ENCODE measurements at regions not wholly inside any gene's neighbourhood (a gene's known extent, or its start where the extent isn't known, plus 50 kb on each side); places are given as distances from the start of the nearest gene placed in this dataset.

GRCh38 chr2:82657106-82657505 lies 1802.0 kb downstream of the SUCLG1 start:
- no peak overlapping the region for H3K27ac Mint-ChIP-seq
- no peak for ATAC-seq (ENCODE audit: low read depth)

DNA sequence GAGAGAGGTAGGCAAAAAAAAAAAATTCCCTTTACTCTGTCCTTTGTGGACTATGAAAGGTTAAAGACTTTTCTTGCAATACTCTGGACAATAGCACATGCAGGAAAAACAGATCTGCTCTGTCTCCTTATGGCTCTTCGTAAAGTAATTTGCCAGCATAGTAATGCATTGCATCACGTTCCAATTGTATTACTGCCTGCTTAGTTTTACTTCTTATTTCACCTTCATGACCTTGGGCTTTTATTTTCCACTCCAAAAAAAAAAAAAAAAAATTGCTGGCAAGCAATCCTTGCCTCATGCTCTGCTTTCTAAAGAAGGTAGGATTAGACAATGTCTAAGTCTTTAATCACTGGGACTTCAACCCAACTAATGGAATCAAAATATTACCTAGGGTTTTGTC lies 1802.7 kb downstream of the SUCLG1 start:
- Mint-ChIP-seq H3K27me3 (no peaks in the 10 kb centered on the region), H3K27ac (no peak overlapping the region), H3K9me3 (no peaks in the 10 kb centered on the region), H3K4me1 (no peaks in the 10 kb centered on the region), H3K36me3 (no peaks in the 10 kb centered on the region), H3K4me3 (no peak overlapping the region)
- ATAC-seq (ENCODE audit: low read depth) = no peak
- no peak for DNase-seq
- POLR2A ChIA-PET = no interaction called here

More at GRCh38 chr2:82657106-82657505, 1802.0 kb downstream of the SUCLG1 start:
- no peaks in the 10 kb centered on the region for H3K4me1 Mint-ChIP-seq
- H3K4me3 Mint-ChIP-seq = no peak overlapping the region
- POLR2A ChIA-PET = no interaction called here
- no peaks in the 10 kb centered on the region for H3K27me3 Mint-ChIP-seq
- no peaks in the 10 kb centered on the region for H3K36me3 Mint-ChIP-seq
- H3K9me3 Mint-ChIP-seq = no peaks in the 10 kb centered on the region
- no peak for DNase-seq

DNA sequence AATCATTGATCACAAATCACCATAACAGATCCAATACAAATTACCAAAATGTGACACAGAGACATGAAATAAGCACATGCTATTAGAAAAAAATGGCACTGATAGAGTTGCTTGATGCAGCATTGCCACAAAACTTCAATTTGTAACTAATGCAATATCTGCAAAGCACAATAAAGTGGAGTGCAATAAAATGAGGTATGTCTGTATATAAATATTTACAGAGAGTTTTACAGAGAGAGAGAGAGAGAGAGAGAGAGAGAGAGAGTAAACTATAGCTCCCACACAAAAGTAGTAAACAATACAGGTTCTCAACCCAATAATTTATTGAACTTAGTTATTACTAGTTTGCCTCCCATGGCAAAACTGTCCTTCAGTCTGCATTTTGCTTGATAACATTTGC lies 1807.0 kb downstream of the SUCLG1 start:
- no peaks in the 10 kb centered on the region for H3K36me3 Mint-ChIP-seq
- H3K27ac Mint-ChIP-seq = no peak overlapping the region
- DNase-seq = no peak
- POLR2A ChIA-PET = no interaction called here
- H3K27me3 Mint-ChIP-seq = no peaks in the 10 kb centered on the region
- H3K4me1 Mint-ChIP-seq = no peaks in the 10 kb centered on the region
- H3K4me3 Mint-ChIP-seq = no peak overlapping the region
- H3K9me3 Mint-ChIP-seq = peaks cover 7% of the 10 kb centered on the region
- ATAC-seq (ENCODE audit: low read depth) = no peak

DNA sequence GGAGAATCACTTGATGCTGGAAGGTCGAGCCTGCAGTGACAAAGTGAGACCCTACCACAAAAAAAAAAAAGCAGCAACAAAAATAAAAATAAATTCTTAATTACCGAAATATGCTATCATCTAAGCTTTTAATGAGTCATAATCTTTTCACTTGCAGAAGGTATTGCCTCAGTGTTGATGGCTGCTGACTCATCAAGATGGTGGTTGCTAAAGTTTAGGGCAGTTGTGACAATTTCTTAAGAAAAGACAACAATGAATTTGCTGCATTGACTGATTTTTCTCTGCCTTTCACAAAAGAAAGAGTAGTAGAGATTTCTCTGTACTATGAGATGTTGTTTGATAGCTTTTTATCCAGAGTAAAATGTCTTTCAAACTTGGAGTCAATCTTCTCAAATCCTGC lies 1809.0 kb downstream of the SUCLG1 start:
- no peak for ATAC-seq (ENCODE audit: low read depth)
- no peak overlapping the region for H3K4me3 Mint-ChIP-seq
- H3K4me1 Mint-ChIP-seq = no peaks in the 10 kb centered on the region
- no peak for DNase-seq
- H3K27me3 Mint-ChIP-seq = no peaks in the 10 kb centered on the region
- H3K36me3 Mint-ChIP-seq = no peaks in the 10 kb centered on the region
- POLR2A ChIA-PET = no interaction called here
- peaks cover 14% of the 10 kb centered on the region for H3K9me3 Mint-ChIP-seq
- no peak overlapping the region for H3K27ac Mint-ChIP-seq

DNA sequence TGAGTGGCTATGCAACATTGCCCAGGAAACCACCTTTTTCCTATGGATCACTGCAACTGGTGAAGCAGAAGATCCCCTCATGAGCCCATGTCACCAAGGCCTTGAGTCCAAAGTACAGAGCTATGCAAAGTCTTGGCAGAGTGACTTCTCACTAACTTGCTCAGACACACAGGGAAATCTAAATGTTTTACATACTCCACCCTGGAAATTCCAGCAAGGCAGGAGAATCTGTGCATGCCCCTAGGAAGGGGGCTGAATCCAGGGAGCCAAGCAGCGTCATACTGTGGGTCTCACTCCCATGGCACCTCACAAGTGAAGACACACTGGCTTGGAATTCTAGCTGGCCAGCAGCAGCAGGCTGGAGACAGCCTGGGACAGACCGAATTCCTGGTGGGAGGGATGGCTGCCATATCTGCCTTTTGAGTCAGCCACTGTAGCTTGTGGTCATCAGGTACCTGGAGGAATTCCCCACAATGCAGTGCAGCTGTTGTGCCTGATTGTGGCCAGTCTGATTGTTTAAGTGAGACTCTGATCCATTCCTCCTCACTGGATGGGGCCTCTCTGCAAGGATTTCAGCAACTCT lies 1817.4 kb downstream of the SUCLG1 start:
- Mint-ChIP-seq H3K4me1 (no peaks in the 10 kb centered on the region), H3K27me3 (no peaks in the 10 kb centered on the region), H3K27ac (no peak overlapping the region), H3K4me3 (no peak overlapping the region), H3K9me3 (peaks cover 13% of the 10 kb centered on the region), H3K36me3 (no peaks in the 10 kb centered on the region)
- DNase-seq (no peak), ATAC-seq (ENCODE audit: low read depth) (no peak)
- POLR2A ChIA-PET = no interaction called here

DNA sequence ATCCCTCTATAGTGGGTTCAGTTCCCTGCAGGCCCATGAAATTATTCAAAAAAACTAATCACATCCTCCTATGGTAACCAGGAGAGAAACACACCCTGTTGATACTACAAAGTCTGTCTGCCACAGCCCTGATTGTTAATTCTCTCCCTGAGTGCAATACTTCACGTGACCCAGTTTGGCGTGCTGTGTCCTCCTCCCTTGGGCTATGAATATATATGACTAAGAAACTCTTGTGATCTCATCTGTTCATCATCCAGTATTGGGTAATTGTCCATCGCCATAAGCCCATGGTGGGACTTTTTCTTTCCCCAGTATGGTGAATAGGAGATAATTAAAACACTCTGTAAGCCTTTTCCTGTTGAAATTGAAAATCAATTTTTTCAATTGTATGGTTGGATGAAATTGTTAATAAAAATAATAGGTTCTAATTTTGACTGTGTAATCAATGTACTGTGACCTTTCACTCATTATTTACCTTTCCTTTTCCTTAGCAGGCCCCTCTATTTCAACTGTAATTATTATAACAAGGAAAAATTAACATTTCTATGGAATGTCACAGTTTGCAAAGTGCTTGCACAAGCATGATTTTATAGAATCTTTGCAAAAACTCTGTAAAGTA lies 1822.6 kb downstream of the SUCLG1 start:
- H3K27me3 Mint-ChIP-seq = no peaks in the 10 kb centered on the region
- no peaks in the 10 kb centered on the region for H3K36me3 Mint-ChIP-seq
- no peak for DNase-seq
- ATAC-seq (ENCODE audit: low read depth) = no peak
- no peaks in the 10 kb centered on the region for H3K4me1 Mint-ChIP-seq
- POLR2A ChIA-PET = no interaction called here
- peaks cover 4% of the 10 kb centered on the region for H3K9me3 Mint-ChIP-seq
- no peak overlapping the region for H3K27ac Mint-ChIP-seq
- H3K4me3 Mint-ChIP-seq = no peak overlapping the region

GRCh38 chr2:82599021-82599420 lies 1860.1 kb downstream of the SUCLG1 start:
- DNase-seq (no peak), ATAC-seq (ENCODE audit: low read depth) (no peak)
- Mint-ChIP-seq H3K27ac (no peak overlapping the region), H3K36me3 (no peaks in the 10 kb centered on the region), H3K4me1 (no peaks in the 10 kb centered on the region), H3K9me3 (no peaks in the 10 kb centered on the region), H3K27me3 (no peaks in the 10 kb centered on the region), H3K4me3 (no peak overlapping the region)
- POLR2A ChIA-PET = no interaction called here

DNA sequence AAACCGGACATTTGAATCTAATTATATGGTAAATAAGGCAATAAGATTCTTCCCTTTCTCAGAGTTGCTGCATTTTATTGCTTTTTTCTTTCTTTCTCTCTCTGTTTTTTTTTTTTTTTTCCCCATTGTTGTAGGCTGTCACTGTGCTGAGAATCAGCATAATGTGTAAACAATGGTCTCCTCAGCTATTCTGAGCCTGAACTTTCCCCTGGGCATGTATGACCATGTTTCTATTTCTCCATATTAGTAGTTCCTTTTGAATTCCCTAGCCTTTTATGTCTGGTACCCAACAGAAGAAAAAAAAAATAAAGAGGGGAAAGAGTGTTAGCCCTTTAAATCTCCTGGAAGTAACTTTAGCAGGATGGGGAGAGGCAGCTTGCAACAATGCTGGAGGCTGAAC lies 1862.5 kb downstream of the SUCLG1 start:
- Mint-ChIP-seq H3K4me1 (no peaks in the 10 kb centered on the region), H3K27me3 (no peaks in the 10 kb centered on the region), H3K9me3 (no peaks in the 10 kb centered on the region), H3K27ac (no peak overlapping the region), H3K4me3 (no peak overlapping the region), H3K36me3 (no peaks in the 10 kb centered on the region)
- DNase-seq (no peak), ATAC-seq (ENCODE audit: low read depth) (no peak)
- POLR2A ChIA-PET = no interaction called here

DNA sequence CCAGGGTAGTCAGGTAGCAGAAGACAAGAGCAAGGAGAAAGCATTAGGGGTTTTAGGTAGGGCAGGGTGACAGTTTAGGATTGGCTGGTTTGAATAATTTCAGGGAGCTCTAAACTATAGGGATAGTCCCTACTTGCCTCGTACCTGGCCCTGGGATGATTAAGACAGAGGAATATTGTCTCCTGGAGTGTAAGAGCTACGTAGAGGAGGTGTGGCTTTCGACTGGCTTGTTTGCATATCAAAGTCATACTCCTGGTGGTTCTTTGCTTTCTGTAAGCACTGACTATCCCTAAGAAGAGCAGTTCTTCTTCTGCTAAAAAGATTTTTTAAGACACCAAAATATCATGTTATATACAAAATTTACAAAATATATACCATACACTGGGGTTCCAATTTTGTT lies 1867.4 kb downstream of the SUCLG1 start:
- no peaks in the 10 kb centered on the region for H3K4me1 Mint-ChIP-seq
- ATAC-seq (ENCODE audit: low read depth) (no peak), DNase-seq (no peak)
- no peaks in the 10 kb centered on the region for H3K36me3 Mint-ChIP-seq
- no peak overlapping the region for H3K27ac Mint-ChIP-seq
- POLR2A ChIA-PET = no interaction called here
- H3K9me3 Mint-ChIP-seq = no peaks in the 10 kb centered on the region
- H3K27me3 Mint-ChIP-seq = no peaks in the 10 kb centered on the region
- H3K4me3 Mint-ChIP-seq = no peak overlapping the region

DNA sequence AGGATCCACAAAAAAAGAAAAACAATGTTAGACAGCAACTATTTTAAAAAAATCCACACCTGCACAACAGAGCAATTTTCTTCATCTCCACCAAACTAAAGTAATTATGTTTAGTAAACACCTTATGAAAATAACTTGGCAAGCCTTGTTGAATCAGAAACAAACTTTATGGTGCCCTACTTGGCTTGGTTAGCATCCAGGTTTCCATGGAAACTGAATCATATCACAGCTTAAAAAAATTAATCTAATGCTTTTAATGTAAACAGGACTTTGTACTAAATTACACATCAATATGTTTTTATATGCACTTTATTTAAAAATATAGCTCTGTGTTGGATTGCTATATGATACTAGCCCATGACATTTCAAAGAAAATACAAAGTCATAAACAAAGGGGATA lies 1882.4 kb downstream of the SUCLG1 start:
- no peak for ATAC-seq (ENCODE audit: low read depth)
- Mint-ChIP-seq H3K27me3 (no peaks in the 10 kb centered on the region), H3K36me3 (no peaks in the 10 kb centered on the region), H3K9me3 (peaks cover 7% of the 10 kb centered on the region), H3K4me3 (no peak overlapping the region), H3K4me1 (no peaks in the 10 kb centered on the region), H3K27ac (no peak overlapping the region)
- POLR2A ChIA-PET = no interaction called here
- DNase-seq = no peak

- POLR2A ChIA-PET = no interaction called here
- DNase-seq (no peak), ATAC-seq (ENCODE audit: low read depth) (no peak)
- no peaks in the 10 kb centered on the region for H3K36me3 Mint-ChIP-seq
- no peak overlapping the region for H3K27ac Mint-ChIP-seq
- H3K27me3 Mint-ChIP-seq = no peaks in the 10 kb centered on the region
- H3K9me3 Mint-ChIP-seq = peaks cover 5% of the 10 kb centered on the region
- no peak overlapping the region for H3K4me3 Mint-ChIP-seq
- no peaks in the 10 kb centered on the region for H3K4me1 Mint-ChIP-seq
These were observed 1919.8 kb downstream of the SUCLG1 start for GRCh38 chr2:82539280-82539621.

DNA sequence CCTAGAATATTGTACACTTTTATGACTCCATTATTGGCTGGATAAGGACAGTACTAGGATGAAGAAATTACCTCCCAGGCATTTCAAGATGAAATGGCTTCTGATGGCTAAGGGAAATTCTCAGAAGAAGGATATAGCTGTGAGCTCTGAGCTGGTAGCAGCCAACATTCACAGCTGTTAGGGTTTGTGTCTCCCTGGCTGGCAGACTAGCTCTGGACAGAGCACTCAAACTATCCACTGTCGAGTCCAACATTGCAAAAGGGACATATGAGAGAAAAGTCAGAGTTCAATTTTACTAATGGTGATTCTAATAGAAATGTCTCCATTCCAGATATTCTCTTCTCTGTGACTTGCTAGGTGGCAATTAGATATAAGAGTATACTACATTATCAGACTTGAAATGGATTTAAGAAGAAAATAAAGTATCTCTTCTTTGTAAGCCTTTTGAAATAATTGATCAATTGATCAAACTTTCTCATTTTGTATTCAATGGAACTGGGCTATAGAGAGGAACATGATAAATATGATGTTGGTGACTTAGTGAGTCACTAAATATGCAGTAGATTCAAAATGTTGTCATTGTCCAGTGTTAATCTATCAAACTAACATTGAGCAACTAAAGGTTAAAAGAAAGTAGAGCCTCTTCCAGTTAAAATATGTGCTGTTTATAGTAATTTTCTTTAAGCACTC lies 1920.3 kb downstream of the SUCLG1 start:
- no peak for ATAC-seq (ENCODE audit: low read depth)
- H3K4me3 Mint-ChIP-seq = no peak overlapping the region
- peaks cover 5% of the 10 kb centered on the region for H3K9me3 Mint-ChIP-seq
- H3K36me3 Mint-ChIP-seq = no peaks in the 10 kb centered on the region
- H3K4me1 Mint-ChIP-seq = no peaks in the 10 kb centered on the region
- POLR2A ChIA-PET = no interaction called here
- no peak for DNase-seq
- H3K27ac Mint-ChIP-seq = no peak overlapping the region
- H3K27me3 Mint-ChIP-seq = no peaks in the 10 kb centered on the region

DNA sequence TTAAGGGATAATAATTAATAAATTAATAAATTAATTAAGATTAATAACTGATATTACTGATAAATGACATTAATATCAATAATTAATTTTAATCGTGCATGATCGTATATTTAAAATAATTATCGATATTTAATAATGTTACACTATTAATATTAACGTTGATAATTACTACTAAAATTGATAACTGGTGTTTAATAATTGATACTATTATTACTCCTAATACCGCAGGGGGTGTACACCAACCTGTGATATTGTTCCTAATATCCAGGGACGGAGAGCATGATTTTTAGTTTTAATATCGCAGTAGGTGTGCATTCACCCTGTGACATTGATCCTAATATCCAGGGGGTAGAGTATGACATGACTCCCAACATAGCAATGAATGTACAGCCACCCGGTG lies 1930.8 kb downstream of the SUCLG1 start:
- POLR2A ChIA-PET = no interaction called here
- H3K27me3 Mint-ChIP-seq = no peaks in the 10 kb centered on the region
- H3K36me3 Mint-ChIP-seq = no peaks in the 10 kb centered on the region
- H3K27ac Mint-ChIP-seq = no peak overlapping the region
- peaks cover 4% of the 10 kb centered on the region for H3K9me3 Mint-ChIP-seq
- H3K4me3 Mint-ChIP-seq = no peak overlapping the region
- H3K4me1 Mint-ChIP-seq = no peaks in the 10 kb centered on the region
- ATAC-seq (ENCODE audit: low read depth) (no peak), DNase-seq (no peak)

DNA sequence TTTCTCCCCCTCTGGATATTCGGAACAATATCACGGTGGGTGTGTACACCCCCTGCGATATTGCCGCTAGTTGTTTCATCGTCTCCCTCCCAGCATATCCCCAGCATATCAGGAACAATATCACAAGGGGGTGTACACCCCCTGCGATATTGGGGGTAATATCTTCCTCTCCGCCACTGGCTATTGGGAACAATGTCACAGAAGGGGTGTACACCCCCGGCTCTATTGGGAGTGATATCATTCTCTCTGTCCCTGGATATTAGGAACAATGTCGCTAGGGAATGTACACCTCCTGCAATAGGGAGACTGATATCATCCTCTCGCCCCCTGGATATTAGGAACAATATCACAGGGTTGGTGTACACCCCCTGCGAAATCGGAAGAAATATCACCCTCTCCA lies 1932.0 kb downstream of the SUCLG1 start:
- H3K27me3 Mint-ChIP-seq = no peaks in the 10 kb centered on the region
- H3K4me1 Mint-ChIP-seq = no peaks in the 10 kb centered on the region
- no peak overlapping the region for H3K27ac Mint-ChIP-seq
- H3K9me3 Mint-ChIP-seq = peaks cover 4% of the 10 kb centered on the region
- H3K4me3 Mint-ChIP-seq = no peak overlapping the region
- no peak for DNase-seq
- no peaks in the 10 kb centered on the region for H3K36me3 Mint-ChIP-seq
- POLR2A ChIA-PET = no interaction called here
- no peak for ATAC-seq (ENCODE audit: low read depth)

Measured in activated naive CD8-positive, alpha-beta T cell treated with anti-CD3 and anti-CD28 coated beads, Interleukin-2, amount 10 ng/mL, durations not matched to agents 7 days and 5 days (primary cell).